HG02798 (cell line): ENCODE measurements at regions not wholly inside any gene's neighbourhood (a gene's known extent, or its start where the extent isn't known, plus 50 kb on each side); places are given as distances from the start of the nearest gene placed in this dataset.
A peak's percentile ranks its signal among the peaks of the same experiment; 100 is the strongest.
"Not testable (repeated sequence)": the region's sequence is repeated elsewhere in the genome, so short reads cannot be mapped to it uniquely, and the experiment has no call there.

Source experiments
- ATAC-seq: cut with Tn5 transposase; IDR thresholded peaks from one replicate; pipeline ENCODE4 v1.9.1; 2021; ENCODE audit warnings: mild to moderate bottlenecking; ENCODE audit not compliant: unreplicated experiment, poor library complexity

DNA sequence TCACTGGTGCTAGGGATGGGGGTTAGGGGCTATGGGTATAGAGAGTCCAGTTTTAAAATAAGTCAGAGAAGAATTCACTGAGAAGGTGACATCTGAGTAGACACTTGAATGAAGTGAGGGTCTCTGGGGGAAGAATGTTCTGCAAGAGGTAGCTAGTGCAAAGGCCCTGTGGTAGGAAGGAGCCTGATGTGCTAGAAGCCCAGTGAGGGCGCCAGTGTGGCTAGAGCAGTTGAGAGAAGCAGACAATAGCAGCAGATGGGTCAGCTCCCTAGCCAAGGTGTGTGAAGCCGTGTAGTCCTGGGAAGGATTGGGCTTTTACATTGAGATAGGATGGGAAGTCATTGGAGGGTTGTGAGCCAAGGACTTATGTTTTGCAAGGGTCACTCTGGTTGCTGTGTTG lies 105.8 kb upstream of the PELI1 start:
- no peak for ATAC-seq

DNA sequence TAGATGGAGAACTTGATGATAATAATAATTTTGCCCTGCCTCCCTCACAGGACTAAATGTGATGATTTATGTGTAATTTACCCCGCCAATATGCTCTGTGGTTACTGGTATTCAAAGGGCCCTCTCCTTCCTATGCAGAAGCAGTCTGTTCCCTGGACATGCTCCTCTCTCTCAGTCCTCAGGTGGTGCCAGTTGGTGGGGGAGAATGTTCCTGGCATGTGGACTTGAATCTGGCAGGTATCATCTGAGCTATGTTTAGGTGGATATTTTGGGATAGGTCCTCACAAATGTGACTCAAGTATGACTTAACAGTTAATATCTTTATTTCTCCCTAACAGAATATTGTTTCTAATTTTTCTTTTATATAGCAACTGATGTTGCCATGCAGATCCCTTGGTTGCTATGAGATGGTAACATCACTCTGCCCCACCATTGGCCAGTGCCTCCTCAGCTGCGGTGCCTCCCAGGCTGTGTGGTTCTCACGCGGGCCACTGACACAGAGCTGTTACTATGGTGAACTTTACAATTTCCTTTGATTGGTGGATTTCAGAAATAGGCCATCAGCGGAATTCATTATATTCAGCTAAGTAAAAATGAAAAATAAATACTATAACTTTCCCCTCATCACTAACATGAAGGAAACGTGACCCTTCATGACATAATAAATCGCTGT lies 106.7 kb upstream of the PELI1 start:
- ATAC-seq: no peak

DNA sequence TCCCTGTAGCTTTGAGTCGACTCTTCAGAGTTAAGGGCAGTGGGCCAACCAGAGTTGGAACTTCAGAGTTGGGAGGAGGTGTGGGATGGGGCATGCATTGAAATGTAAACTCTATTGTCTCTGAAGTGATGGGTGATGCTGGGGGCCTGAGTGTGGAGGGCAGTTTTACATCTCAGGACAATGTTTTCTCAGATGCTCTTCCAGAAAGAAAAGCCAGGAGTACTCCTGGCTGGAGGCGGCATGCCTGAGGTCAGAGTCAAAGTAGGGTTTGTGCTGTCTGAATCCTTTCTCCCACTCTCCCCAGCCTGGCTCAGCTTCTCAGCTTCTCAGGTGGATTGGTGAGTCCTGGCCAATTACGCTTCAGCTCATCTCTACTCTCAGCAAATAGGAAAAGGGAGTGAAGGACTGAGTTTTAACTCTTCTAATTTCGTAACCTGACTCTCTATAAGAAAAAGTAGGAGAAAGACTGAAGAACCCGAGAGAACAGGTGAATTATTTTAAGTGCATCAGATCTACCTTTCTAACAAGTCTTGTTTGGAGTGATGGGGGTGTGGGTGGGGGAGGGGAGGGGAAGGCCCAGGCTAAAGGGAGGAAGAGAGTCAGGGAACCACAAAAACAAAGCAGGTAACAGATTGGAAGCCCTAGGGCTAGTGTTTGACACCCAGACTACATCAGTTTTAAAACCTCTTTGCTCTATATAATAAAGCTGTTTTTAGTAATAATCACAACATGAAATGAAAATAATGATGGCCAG lies 107.5 kb upstream of the PELI1 start:
- no peak for ATAC-seq

DNA sequence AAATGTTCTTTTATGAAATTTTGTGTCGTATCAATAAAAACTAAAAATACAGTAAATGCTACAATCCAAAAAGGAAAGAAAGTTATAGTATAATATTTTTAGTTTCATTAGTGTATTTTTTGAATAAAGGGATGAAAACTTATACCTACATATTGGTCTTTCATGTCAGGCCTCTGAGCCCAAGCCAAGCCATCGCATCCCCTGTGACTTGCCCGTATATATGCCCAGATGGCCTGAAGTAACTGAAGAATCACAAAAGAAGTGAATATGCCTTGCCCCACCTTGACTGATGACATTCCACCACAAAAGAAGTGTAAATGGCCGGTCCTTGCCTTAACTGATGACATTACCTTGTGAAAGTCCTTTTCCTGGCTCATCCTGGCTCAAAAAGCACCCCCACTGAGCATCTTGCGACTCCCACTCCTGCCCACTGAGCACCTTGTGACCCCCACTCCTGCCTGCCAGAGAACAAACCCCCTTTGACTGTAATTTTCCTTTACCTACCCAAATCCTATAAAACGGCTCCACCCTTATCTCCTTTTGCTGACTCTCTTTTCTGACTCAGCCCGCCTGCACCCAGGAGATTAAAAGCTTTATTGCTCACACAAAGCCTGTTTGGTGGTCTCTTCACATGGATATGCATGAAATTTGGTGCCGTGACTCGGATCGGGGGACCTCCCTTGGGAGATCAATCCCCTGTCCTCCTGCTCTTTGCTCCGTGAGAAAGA lies 108.2 kb upstream of the PELI1 start:
- not testable (repeated sequence) for ATAC-seq

DNA sequence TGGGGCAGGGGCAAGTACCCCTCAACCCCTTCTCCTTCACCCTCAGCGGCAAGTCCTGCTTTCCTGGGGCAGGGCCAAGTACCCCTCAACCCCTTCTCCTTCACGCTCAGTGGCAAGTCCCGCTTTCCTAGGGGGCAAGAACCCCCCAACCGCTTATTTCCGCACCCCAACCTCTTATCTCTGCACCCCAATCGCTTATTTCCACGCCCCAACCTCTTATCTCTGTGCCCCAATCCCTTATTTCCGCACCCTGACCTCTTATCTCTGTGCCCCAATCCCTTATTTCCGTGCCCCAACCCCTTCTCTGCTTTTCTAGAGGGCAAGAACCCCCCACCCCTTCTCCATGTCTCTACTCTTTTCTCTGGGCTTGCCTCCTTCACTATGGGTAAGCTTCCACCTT lies 109.2 kb upstream of the PELI1 start:
- not testable (repeated sequence) for ATAC-seq

DNA sequence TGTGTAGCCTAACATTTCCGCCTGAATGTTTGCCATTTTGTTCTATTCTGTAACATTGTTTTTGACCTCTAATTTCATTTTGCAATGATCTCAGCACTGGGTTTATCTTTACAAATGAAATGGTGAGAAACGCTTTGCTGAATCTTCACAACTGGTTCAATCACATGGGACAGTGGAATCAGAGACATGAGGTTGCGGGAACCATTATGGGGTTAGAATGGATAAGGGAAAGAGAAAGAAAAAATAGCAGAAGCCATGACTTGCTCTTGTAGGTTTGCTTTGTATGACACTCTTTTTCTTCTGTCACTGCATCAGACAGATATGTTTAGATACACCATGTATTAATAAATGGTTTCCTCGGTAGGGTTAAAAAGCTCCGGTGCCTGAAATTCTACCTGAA lies 114.3 kb upstream of the PELI1 start:
- ATAC-seq: no peak

DNA sequence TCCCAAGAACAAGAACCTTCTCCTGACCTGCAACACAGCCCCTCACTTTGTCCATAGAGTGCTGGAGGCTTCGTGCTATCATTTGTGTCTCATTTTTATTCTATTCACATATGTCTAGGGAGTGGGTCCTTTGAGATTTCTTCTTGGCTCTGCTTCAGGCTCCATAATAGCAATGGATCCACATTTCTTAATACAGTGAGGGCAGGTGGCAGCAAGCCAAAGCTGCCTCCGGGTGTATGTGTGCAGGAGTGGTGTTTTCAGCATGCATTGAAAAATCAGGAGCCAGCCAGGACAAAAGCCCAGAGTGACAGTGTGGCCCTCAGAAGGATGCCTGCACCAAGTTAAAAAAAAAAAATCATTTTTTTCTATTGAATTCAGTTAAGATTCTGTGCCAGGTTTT lies 115.1 kb upstream of the PELI1 start:
- no peak for ATAC-seq

DNA sequence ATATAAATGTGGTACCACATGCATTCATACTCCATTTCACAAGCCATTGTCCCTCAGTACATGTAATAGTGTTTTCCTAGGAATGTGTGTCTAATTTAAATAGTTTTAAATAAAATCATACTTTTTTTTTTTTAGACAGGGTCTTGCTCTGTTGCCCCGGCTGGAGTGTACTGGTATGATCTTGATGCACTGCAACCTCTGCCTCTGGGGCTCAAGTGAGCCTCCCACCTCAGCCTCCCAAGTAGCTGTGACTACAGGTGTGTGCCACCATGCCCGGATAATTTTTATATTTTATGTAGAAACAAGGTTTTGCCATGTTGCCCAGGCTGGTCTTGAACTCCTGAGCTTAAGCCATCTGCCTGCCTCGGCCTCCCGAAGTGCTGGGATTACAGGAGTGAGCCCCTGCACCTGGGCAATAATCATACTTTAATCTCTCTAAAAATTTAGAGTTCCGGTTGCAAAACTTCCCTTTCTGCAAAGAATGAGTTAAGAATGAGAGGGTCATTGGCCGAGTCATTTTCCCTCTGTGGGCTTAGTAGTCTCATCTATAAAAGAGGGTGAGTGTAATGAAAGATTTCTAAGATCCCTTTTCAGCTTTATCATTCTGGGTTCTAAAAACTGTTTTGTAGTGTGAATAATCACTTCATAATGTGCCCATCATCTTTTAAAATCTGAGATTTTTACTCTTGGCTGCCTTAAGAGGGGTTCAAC lies 116.0 kb upstream of the PELI1 start:
- no peak for ATAC-seq

DNA sequence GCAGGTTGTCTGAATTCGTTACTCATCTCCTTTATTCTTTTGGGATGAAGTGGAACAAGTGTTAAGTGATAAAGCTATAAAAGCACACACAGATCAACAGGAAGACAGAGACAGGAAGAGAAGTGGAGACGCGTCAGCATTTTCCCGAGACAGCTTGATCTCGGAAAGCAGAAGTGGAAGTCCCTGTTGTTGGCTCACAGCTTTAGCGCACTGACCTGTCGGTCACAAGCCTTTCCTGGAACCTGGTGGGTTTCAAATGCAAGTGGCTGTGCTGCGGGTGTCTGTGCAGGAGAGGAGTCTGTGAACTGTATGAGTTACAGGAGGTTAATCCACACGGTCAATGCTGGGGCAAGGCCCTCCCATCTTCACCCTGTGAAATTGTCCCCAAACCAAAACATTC lies 116.6 kb upstream of the PELI1 start:
- ATAC-seq: peak; percentile 92

DNA sequence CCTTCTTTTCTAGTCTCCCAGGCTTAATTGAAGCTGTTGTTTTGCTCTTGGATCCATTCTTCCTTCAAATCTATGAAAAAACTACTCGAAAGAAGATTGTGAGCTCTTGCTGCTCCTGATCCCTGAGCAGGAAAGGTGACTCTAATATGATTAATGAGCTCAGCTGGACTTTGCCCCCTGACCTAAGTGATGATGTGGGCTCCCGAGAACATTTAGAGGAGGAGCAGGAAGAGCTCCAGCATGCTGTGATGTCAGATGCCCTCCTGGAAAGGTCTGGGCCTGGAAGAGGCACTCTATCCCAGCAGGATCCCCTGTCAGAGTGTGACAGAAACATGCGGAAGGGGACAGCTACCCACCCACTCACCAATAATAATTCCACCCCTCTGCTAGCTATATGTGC lies 117.9 kb upstream of the PELI1 start:
- no peak for ATAC-seq

DNA sequence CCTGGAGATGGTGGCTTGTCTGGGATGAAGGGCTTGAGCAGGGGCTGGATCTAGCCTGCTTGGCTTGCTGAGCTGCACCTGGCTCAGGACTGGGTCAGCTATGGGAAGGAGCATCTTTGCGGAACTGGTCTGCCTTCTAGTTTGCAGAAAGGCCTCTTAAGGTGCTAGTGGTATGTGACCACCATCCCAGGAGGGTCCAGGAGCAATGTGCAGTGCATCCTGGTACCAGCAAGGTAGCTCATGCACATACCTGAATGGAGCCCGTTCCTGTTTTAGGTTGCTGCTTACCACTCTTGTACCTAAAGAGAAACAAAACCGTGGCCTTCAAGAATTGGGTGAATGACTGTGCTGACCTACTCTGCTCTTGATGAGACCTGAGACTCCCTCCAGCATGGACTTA lies 118.6 kb upstream of the PELI1 start:
- ATAC-seq: no peak

DNA sequence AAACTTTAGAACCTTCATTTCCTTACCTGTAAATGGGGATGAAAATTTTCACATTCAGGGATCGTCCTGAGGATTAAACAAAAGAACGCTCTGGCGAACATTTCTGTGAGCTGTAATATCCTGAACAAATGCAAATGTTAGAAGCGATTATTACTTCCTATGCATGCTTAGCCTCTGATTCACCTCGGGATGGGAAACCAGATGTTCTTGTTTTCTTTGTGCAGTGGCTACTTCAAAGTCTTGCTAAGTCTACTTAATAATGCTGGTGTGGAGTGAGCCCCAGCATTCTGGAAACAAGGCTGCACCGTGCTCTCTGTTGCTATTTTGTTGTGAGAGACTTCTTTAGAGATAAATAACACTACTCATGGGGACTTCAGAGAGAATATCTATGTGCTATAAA lies 119.1 kb upstream of the PELI1 start:
- no peak for ATAC-seq

DNA sequence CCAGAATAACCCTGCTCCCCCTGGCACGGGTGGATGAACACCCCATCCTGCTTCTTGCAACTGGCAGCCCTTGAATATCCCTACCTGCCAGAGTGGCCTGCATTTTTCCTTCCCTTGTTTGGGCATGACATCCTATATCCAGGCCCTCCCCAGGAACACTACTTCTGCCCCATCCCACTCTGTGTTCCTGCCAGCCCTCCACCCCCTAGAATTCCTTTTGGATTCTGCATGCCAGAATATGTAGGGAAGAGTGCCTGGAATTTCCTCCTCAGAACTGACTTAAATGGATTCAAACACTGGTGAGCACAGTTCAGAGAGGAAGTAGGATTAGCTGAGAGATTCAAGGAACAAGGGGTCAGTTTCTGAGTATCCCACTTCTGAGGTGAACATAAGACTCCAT lies 123.5 kb upstream of the PELI1 start:
- no peak for ATAC-seq

DNA sequence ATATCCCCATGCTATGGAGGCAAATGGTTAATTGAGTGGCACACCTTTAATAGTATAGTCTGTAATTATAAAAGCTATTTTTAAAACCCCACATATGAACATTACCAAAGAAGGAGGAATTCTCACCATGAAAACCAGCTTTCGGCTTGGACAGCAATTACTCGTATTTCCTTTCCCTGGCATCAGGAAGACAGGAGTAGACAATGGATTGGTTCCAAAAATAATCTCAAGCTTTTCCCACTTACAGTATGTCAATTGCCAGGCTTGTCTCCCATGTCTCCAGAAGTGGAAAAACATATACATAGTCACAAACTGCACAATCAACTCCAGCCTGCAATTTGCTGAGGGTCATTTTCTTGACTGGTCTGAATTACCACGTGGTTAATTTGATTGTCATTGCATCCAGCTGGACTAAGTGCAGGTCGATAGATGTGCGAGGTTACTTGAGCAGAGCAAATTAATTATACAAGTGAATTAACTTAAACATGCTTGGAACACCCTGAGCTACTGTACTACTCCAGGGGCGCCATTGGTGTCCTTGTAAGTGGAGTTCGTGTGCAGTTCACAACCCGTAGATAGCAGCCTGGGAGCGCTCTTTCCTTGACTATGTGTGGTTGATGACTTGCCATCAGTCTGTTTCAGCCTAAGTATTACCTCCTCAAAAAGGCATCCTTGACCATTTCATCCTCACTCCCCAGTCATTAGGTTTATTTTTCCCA lies 124.3 kb upstream of the PELI1 start:
- no peak for ATAC-seq

DNA sequence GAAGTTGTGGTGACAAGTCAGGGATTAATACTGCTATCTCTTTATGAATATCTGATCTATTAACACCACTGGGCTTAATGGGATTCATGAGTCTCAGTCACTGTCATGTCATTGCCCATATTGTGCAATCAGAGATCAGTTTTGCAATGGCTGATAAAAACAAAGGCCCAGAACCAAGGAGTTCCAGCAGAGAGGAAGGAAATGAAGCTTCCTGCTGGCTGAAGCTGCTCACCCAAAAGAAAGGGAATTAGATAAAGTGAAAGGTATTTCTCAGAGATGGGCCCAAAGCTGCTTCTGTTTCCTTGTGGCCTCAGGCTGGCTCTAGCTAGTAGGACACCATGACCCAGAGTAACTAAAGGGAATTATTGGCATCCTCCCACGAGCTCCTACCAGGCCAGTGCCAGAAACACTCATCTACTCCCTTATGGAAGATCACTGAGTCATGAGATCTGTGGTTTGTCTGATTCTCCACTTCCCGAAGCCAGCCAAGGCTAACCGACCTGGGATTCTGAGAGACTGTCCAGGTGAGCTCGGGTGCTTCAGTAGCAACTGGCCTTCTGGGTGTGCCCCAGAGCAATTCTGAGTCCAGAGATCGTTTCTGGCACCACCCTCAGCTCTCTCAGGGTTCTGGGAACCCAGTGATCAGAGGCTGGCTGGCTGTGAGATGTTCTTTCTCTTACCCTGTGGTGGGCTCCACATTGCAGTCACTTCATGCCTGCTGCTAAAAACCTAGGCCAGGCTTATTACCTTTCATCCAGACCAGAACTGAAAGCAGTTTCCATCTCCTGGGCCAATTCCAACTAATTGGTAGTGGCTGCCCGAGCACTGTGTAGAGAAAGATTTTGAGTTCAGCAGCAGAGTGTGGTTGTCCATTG lies 129.5 kb upstream of the PELI1 start:
- ATAC-seq: no peak

DNA sequence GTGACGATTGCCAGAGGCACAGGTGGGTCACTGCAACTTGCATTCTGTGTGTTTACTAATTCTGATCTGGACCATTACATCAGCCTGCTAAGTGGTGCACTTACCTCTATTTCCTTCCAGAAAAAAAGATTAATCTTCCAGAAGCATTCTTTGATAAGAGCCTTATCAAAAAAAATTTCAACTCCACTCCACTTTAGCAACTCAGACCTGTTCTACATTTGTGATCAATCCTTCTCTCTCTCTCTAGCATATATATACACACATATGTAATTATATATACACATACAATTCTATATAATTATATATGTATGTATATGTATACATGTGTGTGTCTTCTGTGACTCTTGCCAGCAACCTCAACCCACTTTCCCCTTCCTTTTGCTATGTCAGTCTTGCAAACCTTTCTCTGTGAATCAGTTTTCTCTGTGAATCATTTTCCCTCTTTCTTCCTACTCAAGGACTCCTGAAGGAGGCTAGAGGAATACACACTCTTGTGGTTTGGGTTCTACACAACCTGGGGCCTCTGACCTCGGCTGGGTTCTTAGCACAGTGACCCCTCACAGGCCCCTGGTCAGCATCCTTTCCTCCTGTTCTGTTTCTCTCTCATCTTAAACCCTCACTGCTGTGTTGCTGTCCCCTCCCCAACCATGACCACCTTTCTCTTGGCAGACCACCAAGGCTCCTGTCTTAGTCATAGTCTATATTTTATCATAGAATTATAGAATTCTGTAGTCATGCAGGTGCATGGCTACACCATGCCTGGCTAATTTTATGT lies 130.4 kb upstream of the PELI1 start:
- ATAC-seq: no peak

DNA sequence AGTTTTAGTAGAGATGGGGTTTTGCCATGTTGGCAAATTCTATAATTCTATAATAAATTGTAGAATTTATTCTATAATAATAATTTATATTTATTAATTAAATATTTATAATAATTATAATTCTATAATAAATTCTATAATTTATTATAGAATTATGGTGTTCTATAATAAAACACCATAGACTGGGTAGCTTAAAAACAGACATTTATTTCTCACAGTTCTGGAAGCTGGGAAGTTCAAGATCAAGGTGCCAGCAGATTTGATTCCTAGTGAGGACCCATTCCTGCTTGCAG lies 130.9 kb upstream of the PELI1 start:
- ATAC-seq: no peak

DNA sequence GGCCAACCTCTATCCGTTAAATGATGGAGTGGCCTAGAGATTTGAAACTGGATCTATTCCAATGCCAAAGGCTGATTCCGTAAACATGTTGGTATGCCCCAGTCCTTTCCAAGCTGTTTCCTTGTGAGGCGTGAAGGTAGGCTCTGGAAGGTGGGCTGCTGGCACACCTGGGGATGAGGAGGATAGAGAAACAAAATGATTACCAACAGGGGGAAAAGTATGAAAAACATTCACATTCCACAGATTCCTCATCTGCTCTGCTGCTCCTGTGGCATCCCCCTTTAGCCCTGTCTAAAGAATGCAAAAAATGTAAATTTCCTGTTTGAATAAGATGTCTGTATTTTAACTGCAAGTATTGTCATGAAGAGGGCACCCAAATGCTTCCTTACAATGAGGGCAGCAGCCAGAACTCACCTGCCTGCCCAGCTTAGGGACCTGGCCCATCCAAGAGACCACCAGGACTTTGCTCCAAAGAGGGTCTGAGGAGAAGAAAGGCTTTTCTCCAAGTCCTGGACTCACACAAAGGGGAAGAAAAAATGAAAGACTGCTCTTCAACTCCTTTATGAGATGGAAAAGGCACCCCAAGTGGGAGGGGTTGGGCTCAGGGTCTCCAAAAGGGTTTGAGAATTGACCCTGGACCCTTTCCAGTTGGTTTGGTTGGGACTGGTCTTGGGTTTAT lies 132.3 kb upstream of the PELI1 start:
- no peak for ATAC-seq
